ENCODE measurements at regions not wholly inside any gene's neighbourhood (a gene's known extent, or its start where the extent isn't known, plus 50 kb on each side); places are given as distances from the start of the nearest gene placed in this dataset.

DNA sequence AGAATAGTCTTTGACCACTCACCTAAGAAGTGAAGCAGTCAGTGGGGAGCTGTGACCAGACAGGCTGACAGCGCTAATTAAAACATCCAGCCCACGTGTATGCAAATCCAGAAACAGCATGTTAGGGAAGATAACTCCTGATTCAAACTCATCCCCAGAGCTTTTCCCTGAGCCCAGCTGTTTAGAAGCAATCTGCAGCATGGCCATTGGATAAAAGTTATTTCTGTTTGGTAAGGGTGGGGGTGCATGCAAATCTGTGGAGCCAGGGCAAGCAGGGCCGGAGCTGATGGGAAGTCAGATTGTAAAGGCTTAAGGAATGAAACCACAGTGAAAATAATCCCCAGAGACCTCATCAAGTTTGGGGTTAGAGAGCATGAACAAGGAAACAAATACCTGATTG is 247.9 kb upstream of the KIRREL3 start:
- no peak for DNase-seq

DNA sequence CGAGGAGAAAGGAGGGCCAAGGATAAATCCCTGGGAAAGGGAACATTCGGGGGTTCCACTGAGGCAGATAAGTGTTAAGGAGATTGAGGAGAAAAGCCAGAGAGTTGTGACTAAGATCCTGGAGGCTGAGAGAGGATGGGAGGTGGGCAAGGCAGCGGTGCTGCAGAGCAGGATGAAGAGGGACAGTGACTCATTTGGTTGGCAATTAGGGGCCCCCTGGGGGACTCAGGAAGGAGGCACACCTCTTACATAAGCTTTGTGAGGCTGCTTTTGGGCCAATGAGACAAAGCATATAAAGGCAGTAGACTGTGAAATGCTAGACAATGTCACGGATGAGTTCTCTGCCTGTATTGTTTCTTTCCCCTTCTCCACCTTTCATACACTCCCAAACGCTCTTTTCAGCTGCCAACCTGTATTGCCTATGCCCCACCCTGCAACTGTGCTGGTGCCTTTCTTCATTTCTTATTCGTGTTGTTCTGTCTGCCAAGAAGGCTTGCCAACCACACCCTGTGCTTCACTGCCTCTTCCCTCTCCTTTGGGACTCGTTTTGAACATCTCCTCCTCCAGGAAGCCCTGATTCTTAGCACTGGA is 246.8 kb upstream of the KIRREL3 start:
- DNase-seq, result no peak

DNA sequence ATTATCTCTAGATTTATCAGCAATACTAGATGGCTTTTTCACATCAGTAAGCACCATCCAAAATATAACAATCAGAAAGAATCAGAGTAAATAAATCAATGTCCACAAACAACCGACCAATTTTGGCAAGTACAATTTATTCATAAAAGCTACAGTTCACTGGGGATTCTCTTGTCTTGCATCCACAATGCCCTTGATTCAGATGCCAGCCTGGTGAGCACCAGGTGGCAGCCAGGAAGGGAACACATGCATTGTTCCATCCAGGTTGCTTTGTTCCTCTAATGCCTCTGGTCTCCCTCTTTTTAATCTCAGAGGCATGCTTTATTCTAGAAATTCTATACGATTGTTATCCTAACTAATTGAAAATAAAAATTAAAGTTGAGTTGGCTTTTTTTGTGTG is 242.1 kb upstream of the KIRREL3 start:
- no peak for DNase-seq

DNA sequence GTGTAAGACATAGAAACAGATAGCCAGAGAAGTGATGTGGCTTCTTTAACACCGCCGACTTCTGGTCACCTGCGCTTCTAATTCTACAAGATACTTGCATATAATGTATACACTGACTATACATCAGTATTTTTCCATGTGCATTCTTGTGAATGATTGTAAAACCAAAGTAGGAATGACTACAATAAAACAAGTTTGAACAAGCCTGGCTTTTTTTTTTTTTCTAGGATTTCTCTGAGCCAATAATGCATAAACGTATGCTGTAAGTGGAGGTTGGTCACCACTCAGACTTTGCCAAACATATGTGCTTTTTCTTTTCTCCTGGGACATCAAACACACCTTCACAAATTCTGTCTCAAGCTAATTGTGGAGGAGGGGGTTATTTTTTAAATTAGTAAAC is 237.8 kb upstream of the KIRREL3 start:
- DNase-seq, result no peak

DNA sequence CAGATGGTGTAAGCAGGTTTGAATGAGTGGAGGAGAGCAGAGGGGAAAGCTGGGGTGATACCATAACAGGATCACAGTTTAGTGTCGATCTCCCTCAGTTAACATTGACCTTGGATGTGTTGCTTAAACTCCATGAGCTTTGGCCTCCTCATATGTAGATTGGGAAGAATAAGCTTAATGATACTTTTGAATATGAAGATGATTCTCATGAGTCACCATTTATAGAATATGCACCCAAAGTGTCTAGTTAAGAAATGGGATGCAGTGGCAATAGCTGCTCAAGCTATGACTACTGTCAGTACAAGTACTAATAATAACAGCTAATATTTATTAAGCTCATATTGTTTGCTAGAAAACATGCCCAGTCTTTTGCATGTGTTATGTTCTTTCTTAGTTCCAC is 236.2 kb upstream of the KIRREL3 start:
- DNase-seq, result no peak

DNA sequence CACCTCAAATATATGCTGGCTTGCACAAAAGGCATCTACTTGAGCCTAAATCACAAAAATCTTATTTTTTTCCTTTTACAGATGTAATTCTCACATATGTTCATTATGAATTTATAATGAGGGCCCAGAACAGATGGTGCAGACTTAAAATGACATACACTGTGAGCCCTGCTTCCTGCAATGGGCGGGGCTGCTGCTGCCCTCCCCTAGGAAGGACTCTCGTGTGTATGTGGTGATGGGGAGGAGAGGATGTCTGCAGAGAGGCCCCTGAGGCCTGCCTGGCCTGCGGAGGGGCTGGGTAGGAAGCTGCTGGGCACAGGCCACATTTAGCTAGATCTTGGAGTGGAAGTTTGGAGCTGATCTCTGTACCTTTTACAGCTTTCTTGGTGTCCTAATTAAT is 233.4 kb upstream of the KIRREL3 start:
- no peak for DNase-seq

DNA sequence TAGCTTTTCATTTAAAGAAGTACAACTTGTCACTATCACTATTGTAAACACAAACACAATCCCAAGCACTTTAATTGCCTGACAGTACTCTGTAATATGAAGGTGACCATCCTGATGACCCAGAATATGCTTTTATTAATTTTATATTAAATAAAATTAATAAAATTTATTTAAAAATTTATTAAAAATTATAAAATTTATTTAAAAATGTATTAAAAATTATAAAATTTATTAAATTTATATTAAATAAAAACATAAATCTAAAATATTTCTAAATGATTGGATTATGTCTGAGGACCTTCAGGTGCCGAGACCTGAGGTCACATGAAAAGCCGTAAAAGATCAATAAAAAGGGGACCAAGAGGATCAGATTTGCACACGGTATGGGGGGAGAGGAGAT is 229.8 kb upstream of the KIRREL3 start:
- DNase-seq, result no peak

DNA sequence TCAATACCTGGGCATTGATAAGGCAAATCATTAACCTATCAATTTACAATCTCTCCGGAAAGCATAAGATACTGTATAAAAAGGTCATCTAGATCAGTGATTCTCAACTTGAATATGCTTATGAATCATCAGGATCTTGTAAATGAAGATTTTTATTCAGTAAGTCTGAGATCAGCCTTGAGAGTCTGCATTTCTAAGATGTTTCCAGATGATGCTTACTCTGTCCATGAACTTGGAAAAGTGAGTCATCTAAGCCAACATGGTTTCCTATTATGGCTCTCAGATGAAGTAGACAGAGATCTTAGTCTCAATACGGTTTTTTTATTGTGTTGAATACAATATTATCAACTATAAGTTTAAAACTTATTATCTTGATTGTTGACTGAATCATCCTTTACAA is 226.4 kb upstream of the KIRREL3 start:
- DNase-seq, result no peak

DNA sequence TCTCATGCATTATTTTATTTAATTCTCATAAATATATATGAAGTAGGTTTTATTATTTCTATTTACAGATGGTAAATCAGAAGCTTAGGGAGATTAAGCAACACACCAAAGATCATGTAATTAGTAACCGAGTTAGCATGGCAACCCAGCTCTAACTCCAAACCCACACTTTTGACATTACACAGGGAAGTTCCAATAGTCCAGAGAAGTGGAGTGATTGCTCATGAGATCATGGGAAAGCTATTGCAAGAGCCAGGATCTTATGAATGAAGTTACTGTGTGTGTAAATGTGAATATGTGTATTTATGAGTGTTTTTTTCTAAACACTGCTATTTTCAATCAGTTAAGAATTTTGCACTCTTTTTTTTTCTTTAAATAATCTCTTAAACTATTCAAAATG is 225.8 kb upstream of the KIRREL3 start:
- no peak for DNase-seq

DNA sequence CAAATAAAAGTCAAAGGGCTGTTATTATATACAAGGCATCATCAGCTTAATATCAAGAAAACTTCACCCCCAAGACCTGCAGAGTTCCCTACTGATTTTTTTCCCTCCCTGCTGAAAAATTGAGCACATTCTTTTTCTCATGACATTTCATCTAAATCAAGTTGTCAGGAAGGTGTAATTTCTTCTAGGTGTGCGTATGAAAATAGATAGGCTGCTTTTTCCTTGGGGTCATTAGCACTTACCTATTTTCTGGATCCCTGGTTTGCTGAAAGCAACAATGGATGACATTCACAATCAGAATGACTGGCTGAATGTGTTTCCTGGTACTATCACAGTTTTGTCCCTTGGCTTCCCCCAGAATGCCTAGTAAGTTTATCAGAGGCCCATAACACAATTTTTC is 225.0 kb upstream of the KIRREL3 start:
- no peak for DNase-seq

DNA sequence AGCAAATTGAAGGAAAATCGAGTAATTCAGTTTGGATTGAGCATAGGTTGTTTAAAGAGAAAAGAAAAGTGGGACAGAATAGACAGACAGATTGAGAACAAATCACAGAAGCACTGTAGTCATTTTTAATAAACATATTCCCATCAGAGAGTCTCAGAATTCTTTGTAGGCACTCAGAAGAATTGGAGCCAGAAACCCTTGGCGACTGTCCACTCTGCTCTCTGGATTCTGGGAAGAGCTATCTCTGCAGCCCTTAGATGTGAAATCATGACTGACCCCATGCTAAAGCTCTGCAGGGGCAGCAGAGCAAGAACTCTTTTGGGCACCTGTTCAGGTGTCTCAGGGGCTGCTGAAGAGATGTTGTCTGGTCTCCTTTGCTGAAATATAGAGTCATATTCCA is 223.7 kb upstream of the KIRREL3 start:
- DNase-seq, result no peak

DNA sequence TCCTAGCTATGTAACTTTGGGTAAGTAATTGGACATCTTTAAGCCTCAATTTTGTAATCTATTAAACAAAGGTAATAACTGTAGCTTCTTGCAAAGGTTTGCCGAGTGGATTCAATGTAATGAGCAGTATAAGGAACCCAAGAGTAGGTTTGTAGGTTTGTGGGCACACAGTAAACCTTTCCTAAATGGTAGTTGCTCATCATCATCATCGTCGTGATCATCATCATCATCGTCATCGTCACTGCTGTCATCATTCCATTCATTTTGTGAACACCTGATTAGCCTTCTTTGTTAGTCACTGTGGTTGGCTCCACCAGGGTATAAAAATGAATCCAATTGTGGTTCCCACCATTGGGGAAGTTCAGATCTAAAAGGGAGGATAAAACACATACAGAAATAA is 223.1 kb upstream of the KIRREL3 start:
- no peak for DNase-seq

DNA sequence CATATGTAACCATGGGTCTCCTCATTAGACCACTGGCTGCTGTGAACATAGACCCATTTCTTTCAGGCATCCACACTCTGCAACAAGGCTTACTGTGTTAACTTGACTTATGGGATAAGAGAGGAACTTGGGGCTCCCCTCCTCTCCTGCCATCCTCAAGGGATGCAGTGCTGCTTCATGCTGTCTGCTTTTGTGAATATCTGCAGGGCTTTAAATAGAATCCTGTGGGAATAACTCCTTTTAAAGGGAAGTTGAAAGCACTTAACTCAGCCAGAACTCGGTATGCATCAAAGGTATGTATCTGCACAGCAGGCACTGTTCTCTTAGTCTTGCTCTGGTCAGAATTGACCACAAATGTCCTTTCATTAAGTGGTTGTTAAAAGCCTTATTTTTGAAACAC is 222.5 kb upstream of the KIRREL3 start:
- DNase-seq, result no peak

DNA sequence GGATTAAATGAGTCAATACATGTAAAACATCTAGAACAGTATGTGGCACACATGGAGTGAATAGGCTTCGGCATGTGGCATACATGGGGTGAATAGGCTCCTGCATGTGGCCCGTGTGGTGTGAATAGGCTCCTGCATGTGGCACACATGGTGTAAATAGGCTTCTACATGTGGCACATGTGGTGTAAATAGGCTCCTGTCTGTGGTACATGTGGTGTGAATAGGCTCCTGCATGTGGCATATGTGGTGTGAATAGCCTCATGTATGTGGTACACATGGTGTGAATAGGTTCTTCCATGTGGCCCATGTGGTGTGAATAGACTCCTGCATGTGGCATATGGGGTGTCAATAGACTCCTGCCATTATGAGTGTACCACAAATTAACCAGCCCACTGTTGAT is 219.1 kb upstream of the KIRREL3 start:
- DNase-seq, result no peak

DNA sequence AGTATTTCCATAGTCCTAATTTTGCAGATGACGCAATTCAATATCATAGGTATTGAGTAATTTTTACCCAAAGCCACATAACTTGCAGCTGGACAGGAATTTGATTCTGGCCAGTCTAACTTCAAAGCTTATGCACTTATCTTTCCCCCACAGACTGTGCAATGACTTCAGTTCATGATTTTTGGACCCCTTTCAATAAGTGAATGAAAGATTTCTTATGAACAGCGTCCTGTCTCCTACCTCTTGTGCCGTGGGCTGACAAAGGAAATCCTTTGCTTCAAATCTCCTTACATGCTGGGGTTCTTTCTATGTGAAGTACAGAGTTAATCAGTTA is 217.7 kb upstream of the KIRREL3 start:
- DNase-seq, result no peak

DNA sequence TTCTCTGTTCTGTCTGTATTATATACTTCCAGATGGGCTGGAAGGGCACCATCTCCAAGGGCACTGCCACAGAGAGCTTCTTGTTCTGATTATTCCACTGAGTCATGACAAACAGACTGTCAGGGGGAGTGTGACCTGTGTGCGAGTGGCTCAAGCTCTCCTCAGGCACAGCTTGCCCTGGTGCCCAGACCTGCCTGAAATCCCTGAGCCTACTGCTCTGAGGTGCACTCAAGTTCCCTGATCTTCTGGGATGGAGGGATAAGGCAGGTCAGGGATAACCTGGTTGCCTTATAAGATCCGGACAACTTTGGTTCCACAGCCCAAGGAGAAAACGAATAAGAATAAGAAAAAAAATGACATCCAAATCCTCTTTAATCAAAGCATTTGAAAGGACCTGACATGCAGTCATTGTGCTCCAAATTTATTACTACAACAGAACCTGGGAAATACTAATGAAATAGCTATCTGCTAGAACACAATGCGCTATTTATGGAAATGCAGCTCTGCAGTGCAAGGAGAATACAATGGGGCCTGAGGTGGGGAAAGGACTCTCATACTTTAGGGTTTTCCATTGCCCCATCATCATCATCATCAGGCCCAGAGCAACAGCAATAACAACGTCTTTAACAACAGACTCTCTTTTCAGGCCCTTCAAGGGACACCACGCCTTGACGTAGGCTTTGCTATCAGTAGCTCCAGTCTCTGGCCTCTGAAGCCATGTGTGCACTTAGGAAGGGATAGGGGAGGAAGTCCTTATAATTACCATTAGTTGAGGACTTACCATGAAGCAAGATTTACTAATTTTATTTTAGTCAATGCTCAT is 217.1 kb upstream of the KIRREL3 start:
- no peak for DNase-seq

DNA sequence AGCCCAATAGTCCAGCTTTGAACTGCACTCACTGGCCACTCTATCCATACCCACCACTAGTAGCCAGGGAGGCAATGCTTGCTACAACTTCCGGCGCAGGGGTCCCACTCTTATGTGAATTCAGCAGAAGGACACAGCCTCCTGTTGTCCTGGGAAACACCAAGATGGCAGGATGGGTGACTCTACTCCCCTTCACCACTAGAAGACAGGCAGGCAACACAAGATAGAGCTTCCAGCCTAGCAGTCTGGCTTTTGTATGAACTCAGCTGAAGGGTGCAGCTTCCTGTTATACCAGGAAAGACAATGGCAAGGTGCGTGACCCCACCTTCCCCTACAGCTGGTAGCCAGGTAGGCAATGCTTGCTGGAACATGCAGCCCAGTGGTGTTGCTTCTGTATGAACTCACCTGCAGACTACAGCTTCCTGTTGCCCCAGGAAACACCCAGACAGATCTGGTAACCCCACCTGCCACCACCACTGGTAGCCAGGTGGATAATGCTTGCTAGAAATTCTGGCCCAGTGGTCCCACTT is 205.2 kb upstream of the KIRREL3 start:
- no peak for DNase-seq

DNA sequence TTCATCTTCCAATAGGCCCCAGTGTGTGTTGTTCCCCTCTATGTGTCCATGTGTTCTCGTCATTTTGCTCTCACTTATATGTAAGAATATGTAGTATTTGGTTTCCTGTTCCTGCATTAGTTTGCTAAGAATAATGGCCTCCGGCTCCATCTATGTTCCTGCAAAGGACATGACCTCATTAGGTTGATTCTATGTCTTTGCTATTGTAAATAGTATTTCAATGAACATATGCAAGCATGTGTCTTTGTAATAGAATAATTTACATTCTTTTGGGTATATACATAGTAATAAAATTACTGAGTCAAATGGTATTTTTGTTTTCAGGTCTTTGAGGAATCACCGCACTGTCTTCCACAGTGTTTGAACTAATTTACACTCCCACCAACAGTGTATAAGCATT is 202.9 kb upstream of the KIRREL3 start:
- no peak for DNase-seq

DNA sequence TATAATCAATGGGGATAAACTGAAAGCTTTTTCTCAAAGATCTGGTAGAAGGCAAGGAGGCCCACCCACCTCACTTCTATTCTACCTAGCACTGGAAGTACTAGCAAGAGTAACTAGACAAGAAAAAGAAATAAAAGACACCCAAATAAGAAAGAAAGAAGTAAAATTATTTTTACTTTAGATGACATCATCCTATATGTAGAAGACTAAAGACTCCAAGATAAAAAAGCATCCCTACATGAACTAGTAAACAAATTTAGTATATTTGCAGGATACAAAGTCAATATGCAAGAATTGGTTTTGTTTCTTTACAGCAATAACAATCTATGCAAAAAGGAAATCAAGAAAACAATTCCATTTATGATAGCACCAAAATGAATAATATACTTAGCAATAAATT is 201.5 kb upstream of the KIRREL3 start:
- DNase-seq, result no peak

DNA sequence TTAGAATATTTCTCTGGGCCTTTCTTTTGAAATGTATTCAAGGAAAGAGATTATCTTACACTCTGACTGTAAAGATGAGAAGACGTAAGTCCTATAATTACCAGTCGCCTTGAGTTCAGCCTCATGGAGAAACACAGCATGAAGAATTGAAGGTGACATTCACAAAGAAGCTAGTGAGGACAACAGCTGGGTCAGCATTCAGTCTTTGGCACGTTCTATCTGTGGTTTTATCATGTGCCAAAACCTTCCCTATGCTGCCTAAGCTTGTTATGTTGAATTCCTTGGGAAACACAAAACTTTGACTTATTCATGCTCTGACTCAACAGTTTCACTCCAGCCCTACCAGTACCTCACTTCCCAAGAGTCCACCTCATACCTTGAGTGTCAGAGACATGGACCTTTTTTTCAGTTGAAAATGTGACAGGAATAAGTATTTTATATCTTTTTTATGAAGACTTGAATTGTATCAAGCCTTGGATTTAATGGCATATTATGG is 198.8 kb upstream of the KIRREL3 start:
- no peak for DNase-seq

DNA sequence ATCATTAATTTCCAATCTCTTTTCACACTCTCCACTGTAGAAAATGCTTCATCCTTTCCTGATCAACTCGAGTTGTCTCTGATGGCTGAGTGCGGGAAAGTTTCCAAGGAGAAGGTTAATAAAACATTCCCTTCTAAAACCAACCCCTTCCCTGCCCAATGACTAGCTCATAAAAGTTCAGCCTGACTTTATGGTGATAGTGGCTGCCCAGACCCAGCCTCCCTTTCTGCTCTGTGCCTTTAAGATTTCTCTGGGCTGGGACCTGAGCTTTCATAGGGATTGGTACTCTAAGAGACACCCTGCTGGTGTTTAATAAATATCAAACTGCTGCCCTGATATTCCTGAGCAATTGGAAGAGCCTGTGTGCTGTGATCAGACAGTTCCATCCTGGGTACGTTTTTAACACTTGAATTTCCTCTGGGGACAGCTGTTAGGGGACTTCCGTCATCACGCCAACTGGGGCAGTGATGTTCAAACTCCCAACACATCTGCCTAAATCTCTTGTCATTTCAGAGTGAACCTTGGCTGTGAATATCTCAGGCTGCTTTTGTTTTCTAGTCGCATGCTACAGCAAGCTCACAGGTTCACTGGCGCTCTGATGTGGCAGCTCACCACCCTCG is 195.0 kb upstream of the KIRREL3 start:
- DNase-seq, result no peak

DNA sequence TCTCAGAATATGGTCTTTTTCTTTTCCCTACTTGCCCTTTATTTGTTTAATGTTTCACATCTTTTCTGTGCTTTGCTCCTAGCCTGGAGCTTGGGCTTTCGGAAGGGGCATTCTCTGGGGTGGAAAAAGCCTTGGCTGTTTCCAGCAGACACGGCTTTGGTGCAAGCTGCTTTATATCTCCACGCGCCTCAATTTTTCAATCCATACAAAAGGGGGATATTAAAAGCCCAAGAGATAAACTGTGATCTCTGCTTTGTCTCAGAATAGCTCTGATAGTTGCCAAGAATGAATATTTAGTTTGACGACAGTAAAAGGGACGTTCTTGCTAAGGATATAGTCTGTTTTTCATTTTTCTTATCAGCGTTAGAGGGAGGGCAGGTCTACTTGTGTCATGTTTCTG is 194.0 kb upstream of the KIRREL3 start:
- no peak for DNase-seq

DNA sequence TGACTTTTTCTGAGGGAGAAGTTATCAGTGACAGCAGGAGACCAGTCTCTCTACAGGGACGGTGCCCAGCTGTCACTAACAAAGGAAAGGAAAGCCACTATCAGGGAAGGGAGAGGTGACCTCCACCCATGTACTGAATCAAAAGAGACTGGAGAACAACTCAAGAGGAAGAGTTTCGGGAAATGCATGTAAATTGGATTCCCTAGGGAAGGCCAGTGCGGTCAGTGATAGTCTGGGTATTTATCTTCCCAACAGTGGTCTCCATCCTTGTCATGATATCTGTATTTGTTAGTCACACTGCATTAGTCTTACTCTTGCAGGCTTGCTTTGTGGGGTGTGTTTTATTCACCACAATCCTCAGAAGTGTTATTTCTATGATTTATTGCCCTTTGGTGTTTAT is 193.4 kb upstream of the KIRREL3 start:
- no peak for DNase-seq

DNA sequence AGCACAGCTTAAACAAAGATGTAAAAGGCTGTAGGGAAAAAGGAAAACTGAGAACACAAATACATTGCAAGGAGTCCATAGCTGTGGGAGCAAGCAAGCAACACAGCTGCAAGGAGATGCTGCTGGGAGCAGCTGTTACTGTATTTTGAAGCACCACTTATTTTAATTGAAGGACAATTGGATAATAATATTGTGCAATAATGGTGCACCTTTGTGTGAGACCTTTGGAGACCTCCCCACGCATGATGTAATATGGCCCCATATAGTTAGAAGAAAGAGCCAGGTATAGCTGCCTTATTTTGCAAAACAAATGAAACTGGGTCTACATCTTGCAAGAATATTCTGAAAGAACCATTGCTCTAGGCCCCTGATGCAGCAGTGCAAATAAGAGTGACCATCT is 191.1 kb upstream of the KIRREL3 start:
- DNase-seq, result no peak
